DND-41 (cell line): ENCODE measurements at regions not wholly inside any gene's neighbourhood (a gene's known extent, or its start where the extent isn't known, plus 50 kb on each side); places are given as distances from the start of the nearest gene placed in this dataset.

Source experiments
- ATAC-seq: fragments of 200-7000 bp; cut with Tn5 transposase; 3 replicates; pipeline ENCODE4 v1.9.1; 2021; ENCODE audit warnings: low read depth; ENCODE audit not compliant: insufficient read depth
- DNase-seq: peaks from one replicate; pipeline ENCODE4 v3.0.0-alpha.2; 2020
- H2AFZ ChIP-seq: 2 replicates; pipeline ENCODE4 v1.6.0; 2012; ENCODE audit warnings: low read depth, low read length
- H3K27ac ChIP-seq: 2 replicates; pipeline ENCODE4 v1.5.1; 2012; ENCODE audit warnings: low read length, inconsistent platforms
- H3K27me3 ChIP-seq: fragments of 200-600 bp; sonication (generic); 2 replicates; pipeline ENCODE4 v1.6.0; 2012; ENCODE audit warnings: low read length, mild to moderate bottlenecking, inconsistent platforms; ENCODE audit not compliant: insufficient read depth, poor library complexity
- H3K36me3 ChIP-seq: 2 replicates; pipeline ENCODE4 v1.5.1; 2012; ENCODE audit warnings: low read length, inconsistent platforms; ENCODE audit not compliant: insufficient read depth
- H3K4me1 ChIP-seq: 2 replicates; pipeline ENCODE4 v1.5.1; 2012; ENCODE audit warnings: mild to moderate bottlenecking, low read length; ENCODE audit not compliant: insufficient read depth
- H3K4me2 ChIP-seq: 2 replicates; pipeline ENCODE4 v1.6.0; 2012; ENCODE audit warnings: mild to moderate bottlenecking, moderate library complexity, low read length, inconsistent platforms; ENCODE audit not compliant: insufficient read depth
- H3K4me3 ChIP-seq, 2 experiments: fragments of 200-600 bp in 1 of 2; shearing (Covaris generic) in 1 of 2; 2 replicates each; pipeline ENCODE4 v1.5.1; 2012 to 2016; ENCODE audit warnings: inconsistent platforms in 2 of 2, low read length in 2 of 2, mild to moderate bottlenecking in 2 of 2, low read depth in 1 of 2, moderate library complexity in 1 of 2
- H3K79me2 ChIP-seq: 2 replicates; pipeline ENCODE4 v1.6.0; 2012; ENCODE audit warnings: low read length, inconsistent platforms; ENCODE audit not compliant: insufficient read depth
- H3K9ac ChIP-seq: 2 replicates; pipeline ENCODE4 v1.6.0; 2012; ENCODE audit warnings: low read depth, mild to moderate bottlenecking, inconsistent platforms, low read length, moderate library complexity
- H3K9me3 ChIP-seq: 2 replicates; pipeline ENCODE4 v1.5.1; 2012; ENCODE audit warnings: low read length, moderate library complexity, mild to moderate bottlenecking, inconsistent platforms; ENCODE audit not compliant: insufficient read depth, severe bottlenecking
- H4K20me1 ChIP-seq: 2 replicates; pipeline ENCODE4 v1.6.0; 2012; ENCODE audit warnings: low read length; ENCODE audit not compliant: insufficient read depth
- EZH2 ChIP-seq: IDR thresholded peaks from 3 replicates; pipeline ENCODE4 v1.6.1; 2012; ENCODE audit warnings: borderline replicate concordance, low read depth, mild to moderate bottlenecking, moderate library complexity, low read length, inconsistent platforms; ENCODE audit not compliant: severe bottlenecking
- TF ChIP-seq, protein P1 (sequence below): IDR thresholded peaks from 2 replicates; pipeline ENCODE4 v1.5.1; 2012; ENCODE audit warnings: borderline replicate concordance, low read length, moderate library complexity, mild to moderate bottlenecking; ENCODE audit not compliant: poor library complexity, severe bottlenecking; ENCODE audit errors: extremely low read depth

DNA sequence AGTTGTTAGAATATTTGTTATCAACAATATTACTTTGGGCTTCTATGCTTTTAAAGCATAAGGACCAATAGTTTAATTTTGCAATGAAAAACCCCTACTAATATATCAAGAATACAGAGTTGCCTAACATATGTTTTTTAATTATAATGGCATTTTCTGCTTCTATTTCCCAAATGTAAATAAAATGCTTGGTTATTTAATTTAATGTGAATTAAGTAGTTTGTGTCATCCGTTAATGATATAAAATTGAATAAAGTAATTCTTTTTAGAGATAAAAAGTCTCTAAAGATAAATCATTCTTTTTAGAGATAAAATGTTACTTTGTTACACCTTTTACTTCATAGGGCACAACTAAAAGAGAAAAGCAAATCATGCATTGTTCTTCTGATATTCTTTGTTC lies 583.7 kb upstream of the ADGRL2 start:
- no peak overlapping the region for H2AFZ ChIP-seq
- H3K4me3 ChIP-seq = no peak overlapping the region
- DNase-seq = no peak
- H3K36me3 ChIP-seq = no peaks in the 10 kb centered on the region
- H3K4me1 ChIP-seq = no peaks in the 10 kb centered on the region
- H3K9me3 ChIP-seq = peaks cover 9% of the 10 kb centered on the region
- no peaks in the 10 kb centered on the region for H3K27me3 ChIP-seq
- ATAC-seq = no peak
- no peak overlapping the region for H3K9ac ChIP-seq
- H3K79me2 ChIP-seq = no peaks in the 10 kb centered on the region
- no peak overlapping the region for H3K4me2 ChIP-seq
- no peak overlapping the region for H3K27ac ChIP-seq
- TF ChIP-seq, protein P1, sequence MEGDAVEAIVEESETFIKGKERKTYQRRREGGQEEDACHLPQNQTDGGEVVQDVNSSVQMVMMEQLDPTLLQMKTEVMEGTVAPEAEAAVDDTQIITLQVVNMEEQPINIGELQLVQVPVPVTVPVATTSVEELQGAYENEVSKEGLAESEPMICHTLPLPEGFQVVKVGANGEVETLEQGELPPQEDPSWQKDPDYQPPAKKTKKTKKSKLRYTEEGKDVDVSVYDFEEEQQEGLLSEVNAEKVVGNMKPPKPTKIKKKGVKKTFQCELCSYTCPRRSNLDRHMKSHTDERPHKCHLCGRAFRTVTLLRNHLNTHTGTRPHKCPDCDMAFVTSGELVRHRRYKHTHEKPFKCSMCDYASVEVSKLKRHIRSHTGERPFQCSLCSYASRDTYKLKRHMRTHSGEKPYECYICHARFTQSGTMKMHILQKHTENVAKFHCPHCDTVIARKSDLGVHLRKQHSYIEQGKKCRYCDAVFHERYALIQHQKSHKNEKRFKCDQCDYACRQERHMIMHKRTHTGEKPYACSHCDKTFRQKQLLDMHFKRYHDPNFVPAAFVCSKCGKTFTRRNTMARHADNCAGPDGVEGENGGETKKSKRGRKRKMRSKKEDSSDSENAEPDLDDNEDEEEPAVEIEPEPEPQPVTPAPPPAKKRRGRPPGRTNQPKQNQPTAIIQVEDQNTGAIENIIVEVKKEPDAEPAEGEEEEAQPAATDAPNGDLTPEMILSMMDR = no peak
- no peak for TF ChIP-seq EZH2
- H4K20me1 ChIP-seq = no peaks in the 10 kb centered on the region

DNA sequence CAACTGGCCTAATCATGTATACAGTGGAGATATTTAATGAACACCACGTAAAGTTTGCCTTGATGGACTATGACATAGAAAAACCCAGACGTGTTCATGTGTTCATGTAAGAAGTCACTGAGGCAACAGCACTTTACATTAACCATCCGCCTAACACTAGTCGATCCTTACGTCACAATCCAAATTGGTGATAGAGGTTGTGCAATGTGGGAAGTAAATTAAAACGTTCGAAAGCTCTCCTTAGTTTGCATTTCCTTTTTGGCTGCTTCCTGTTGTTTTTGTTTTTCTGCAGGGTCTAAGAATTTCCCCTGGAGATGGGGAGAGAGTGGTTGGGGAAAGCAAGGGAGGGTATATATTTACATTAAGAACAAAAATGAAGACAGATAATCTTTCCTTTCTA lies 587.5 kb upstream of the ADGRL2 start:
- H2AFZ ChIP-seq = no peak overlapping the region
- no peaks in the 10 kb centered on the region for H3K27me3 ChIP-seq
- no peaks in the 10 kb centered on the region for H3K79me2 ChIP-seq
- H3K36me3 ChIP-seq = no peaks in the 10 kb centered on the region
- DNase-seq (no peak), ATAC-seq (no peak)
- no peaks in the 10 kb centered on the region for H3K9me3 ChIP-seq
- H3K27ac ChIP-seq = no peak overlapping the region
- TF ChIP-seq EZH2 = no peak
- TF ChIP-seq, protein P1 = no peak
- H3K4me3 ChIP-seq = no peak overlapping the region
- H3K4me2 ChIP-seq = no peak overlapping the region
- H4K20me1 ChIP-seq = no peaks in the 10 kb centered on the region
- no peak overlapping the region for H3K9ac ChIP-seq
- no peaks in the 10 kb centered on the region for H3K4me1 ChIP-seq

DNA sequence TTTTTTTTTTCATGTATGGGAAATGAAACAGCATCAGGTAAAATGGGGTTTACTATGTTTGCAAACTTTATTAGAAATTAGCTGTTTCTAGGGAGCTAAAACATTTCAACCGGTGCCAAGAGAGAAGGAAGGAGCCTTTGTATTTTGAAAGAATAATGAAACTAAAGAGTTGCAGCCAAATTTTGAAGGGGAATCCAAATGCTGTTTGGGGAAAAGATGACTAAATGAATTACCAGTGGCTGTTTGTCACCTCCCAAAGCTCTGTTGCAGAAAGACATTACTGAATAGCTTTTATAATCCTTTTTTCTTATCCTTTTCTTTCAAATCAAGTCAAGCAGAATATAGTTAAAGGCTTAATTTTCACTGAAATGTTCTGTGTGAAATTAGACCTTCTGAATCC lies 591.3 kb upstream of the ADGRL2 start:
- Histone ChIP-seq H4K20me1 (no peaks in the 10 kb centered on the region), H3K79me2 (no peaks in the 10 kb centered on the region), H2AFZ (no peak overlapping the region), H3K4me1 (no peaks in the 10 kb centered on the region), H3K27me3 (no peaks in the 10 kb centered on the region), H3K27ac (no peak overlapping the region), H3K9ac (no peak overlapping the region), H3K36me3 (no peaks in the 10 kb centered on the region), H3K4me2 (no peak overlapping the region), H3K4me3 (no peak overlapping the region), H3K9me3 (no peaks in the 10 kb centered on the region)
- DNase-seq (no peak), ATAC-seq (no peak)
- TF ChIP-seq, protein P1 = no peak
- TF ChIP-seq EZH2 = no peak

DNA sequence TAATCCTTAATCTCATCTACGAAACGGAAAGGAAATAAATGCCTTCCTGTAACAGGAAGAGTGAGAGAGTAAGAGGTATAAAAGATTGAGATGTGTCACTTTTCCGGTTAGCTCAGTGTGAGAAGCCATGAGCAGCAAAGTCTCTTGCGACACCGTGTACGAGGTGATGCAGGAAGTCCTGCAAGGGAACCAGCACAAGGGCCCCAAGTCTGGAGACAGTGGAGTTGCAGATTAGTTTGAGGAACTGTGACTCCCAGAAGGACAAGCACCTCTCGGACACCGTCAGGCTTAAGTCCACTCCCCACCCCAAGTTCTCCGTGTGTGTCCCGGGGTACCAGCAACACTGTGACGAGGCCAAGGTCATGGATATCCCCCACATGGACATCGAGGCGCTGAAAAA lies 592.3 kb upstream of the ADGRL2 start:
- Histone ChIP-seq H3K4me1 (no peaks in the 10 kb centered on the region), H3K36me3 (no peaks in the 10 kb centered on the region), H3K4me3 (no peak overlapping the region), H3K27ac (no peak overlapping the region), H4K20me1 (no peaks in the 10 kb centered on the region), H3K9ac (no peak overlapping the region), H3K9me3 (no peaks in the 10 kb centered on the region), H3K79me2 (no peaks in the 10 kb centered on the region), H3K27me3 (no peaks in the 10 kb centered on the region), H2AFZ (no peak overlapping the region), H3K4me2 (no peak overlapping the region)
- ATAC-seq = no peak
- DNase-seq = no peak
- TF ChIP-seq, protein P1 = no peak
- TF ChIP-seq EZH2 = no peak
